Omental fat pad (tissue), 3 donors: ENCODE measurements at regions not wholly inside any gene's neighbourhood (a gene's known extent, or its start where the extent isn't known, plus 50 kb on each side); places are given as distances from the start of the nearest gene placed in this dataset.

ENCODE experiments used
- ATAC-seq: fragments of 150-250 bp; one replicate; pipeline ENCODE4 v1.9.1; 2016; ENCODE audit warnings: mild to moderate bottlenecking, moderate library complexity; ENCODE audit not compliant: low FRiP score
- DNase-seq: peaks from one replicate; pipeline ENCODE4 v3.0.0-alpha.2; 2019; ENCODE audit warnings: low spot score
- TF ChIP-seq, protein P1 (sequence below), 3 donors: fragments of 450-650 bp; IDR thresholded peaks; one replicate each; pipeline ENCODE4 v1.5.1; 2016 to 2017; ENCODE audit warnings: antibody characterized with exemption in 3 of 3, mild to moderate bottlenecking in 3 of 3, moderate library complexity in 2 of 3

DNA sequence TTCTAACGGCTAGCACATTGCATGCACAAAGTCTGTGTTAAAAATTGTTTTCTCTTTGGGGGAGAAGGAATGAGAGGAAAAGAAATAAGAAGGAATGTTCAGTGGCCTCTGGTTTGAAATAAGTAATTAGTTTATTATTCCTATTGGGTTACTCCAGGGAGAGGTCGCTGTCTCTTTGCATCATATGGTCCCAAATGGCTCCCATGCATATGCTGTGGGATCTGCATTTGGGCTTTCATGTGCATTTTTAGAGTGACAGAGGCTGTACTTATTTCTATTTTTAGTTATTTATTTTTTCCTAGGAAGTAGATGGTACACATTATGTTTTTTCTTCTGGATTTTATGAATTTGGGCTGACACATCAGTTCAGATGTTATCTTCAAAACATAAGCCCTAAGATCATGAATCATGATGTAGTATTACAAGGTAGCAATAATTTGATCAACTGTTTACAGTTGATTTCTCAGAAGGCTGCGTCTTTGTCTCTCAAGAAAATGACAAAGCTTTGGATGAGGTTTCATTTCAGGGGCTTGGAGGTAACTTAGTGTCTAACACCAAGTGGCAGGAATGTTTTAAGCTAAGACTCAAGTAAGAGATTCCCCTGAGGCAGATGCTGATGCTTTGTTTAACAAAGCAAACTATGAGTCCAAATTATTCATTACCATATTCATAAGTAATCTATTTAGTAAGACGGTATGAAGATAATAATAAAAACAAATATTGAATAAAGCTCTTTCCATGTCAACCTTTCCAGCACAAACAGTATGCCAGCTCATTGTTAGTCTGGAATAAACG is 247.7 kb downstream of the NSUN3 start:
- TF ChIP-seq, protein P1, sequence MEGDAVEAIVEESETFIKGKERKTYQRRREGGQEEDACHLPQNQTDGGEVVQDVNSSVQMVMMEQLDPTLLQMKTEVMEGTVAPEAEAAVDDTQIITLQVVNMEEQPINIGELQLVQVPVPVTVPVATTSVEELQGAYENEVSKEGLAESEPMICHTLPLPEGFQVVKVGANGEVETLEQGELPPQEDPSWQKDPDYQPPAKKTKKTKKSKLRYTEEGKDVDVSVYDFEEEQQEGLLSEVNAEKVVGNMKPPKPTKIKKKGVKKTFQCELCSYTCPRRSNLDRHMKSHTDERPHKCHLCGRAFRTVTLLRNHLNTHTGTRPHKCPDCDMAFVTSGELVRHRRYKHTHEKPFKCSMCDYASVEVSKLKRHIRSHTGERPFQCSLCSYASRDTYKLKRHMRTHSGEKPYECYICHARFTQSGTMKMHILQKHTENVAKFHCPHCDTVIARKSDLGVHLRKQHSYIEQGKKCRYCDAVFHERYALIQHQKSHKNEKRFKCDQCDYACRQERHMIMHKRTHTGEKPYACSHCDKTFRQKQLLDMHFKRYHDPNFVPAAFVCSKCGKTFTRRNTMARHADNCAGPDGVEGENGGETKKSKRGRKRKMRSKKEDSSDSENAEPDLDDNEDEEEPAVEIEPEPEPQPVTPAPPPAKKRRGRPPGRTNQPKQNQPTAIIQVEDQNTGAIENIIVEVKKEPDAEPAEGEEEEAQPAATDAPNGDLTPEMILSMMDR (IDR thresholded peaks at IDR 0.05), result no peak
- DNase-seq (no peak), ATAC-seq (no peak)

- ATAC-seq, result no peak
- no peak for DNase-seq
- TF ChIP-seq, protein P1 (IDR thresholded peaks at IDR 0.05), result no peak
Measured at GRCh38 chr3:94311651-94312050, 248.8 kb downstream of the NSUN3 start.

DNA sequence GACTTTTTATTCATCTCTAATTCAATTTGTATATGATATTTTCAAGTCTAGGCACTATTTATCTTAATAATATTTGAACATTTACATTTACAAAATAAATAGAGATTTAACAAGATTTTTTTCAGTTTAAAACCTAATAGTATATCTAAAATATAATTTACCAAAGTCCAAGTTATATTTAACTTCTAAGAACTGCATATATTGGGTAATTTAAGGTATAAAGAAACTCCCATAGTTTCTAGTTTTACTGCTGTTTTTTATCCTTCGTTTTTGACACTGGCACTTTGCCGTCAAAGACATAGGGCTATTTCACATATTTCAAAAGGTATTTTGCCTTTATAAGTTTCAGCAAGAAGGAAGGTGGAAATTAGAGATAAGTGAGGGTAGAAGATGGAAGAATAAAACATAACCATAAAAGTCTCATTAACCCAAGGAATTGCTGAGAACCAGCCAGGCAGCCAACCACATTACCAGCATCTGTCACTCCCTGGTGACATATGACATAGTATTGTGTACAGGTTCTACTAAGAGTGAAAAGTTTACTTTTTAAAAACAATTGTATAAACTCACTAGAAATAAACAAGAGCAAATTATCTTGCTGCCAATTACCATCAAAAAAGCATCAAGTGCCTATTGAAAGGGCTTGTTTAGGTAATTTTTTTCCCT is 251.5 kb downstream of the NSUN3 start:
- DNase-seq (no peak), ATAC-seq (no peak)
- TF ChIP-seq, protein P1 (IDR thresholded peaks at IDR 0.05), result no peak

GRCh38 chr3:94317017-94317416 is 254.2 kb downstream of the NSUN3 start:
- ATAC-seq, result no peak
- DNase-seq, result no peak
- TF ChIP-seq, protein P1 (IDR thresholded peaks at IDR 0.05), result no peak

DNA sequence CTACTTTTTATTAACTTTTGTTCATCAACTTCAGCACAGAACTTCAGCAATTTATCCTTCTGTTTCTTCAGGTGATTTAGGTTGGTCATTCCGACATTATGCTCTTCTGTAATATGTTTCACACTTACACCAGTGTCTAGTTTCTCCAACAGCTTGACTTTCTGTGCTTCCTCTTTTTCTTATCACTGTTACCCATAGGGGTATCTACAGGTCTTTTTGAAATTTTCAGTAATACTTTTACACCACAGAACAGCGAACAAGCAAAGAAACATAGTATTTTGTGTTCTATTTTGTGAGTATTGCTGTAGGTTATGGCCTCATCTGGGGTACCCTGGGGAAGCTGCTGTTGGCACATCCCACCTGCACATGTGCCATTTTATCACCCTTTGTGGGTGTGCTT is 260.7 kb downstream of the NSUN3 start:
- no peak for DNase-seq
- no peak for ATAC-seq
- TF ChIP-seq, protein P1 (IDR thresholded peaks at IDR 0.05), result no peak

DNA sequence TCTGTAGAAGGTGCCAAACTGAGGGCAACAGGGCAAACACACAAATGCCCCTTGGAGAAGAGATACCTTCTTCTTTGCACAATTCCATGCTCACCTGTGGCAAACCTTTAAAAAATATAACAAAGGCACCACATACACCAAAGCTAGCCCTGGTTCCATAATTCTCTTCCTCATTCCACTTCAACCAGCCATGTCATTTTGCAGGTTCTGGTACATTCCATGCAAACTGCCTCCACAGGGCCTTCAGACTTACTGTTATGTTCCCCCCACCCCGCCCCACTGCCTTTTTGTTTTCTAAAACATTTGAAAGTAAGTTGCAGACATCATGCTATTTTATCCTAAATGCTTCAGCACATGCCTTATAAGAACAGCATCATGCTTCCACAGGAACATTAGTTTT is 269.0 kb downstream of the NSUN3 start:
- DNase-seq, result no peak
- ATAC-seq, result no peak
- TF ChIP-seq, protein P1 (IDR thresholded peaks at IDR 0.05), result no peak
